ENCODE measurements at regions not wholly inside any gene's neighbourhood (a gene's known extent, or its start where the extent isn't known, plus 50 kb on each side); places are given as distances from the start of the nearest gene placed in this dataset.
"Not testable (repeated sequence)": the region's sequence is repeated elsewhere in the genome, so short reads cannot be mapped to it uniquely, and the experiment has no call there.

DNA sequence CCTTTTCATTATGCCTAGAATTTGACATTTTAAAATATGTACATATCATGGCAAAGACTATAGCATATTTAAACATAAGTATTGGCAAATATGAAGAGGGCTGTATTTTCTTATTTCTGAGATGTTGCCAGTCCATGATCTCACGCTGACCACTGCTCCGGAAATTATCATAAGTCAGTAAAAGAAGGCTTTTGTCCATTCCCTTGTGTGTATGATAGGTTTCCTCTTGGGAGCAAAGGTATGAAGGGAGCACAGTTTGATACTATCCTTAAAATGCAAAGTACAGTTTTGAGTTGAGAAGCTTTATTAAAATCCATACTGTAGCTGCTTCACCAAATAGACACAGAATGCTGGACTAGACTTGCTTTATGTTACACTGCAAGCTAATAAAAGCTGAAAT, 52.6 kb upstream of the AGA start:
- Histone ChIP-seq H3K27me3 (ENCODE audit: control insufficient read depth, insufficient read depth, low read length) (no peaks in the 10 kb centered on the region), H3K36me3 (ENCODE audit: insufficient read depth, low read length) (no peaks in the 10 kb centered on the region), H3K9ac (ENCODE audit: low read depth, low read length) (no peak overlapping the region), H3K4me2 (ENCODE audit: low read length) (no peak overlapping the region), H3K4me1 (ENCODE audit: control insufficient read depth, insufficient read depth, low read length) (no peaks in the 10 kb centered on the region), H3K9me3 (replicated peaks; ENCODE audit: low read length) (no peaks in the 10 kb centered on the region), H3K4me3 (ENCODE audit: low read length) (no peak overlapping the region)

- not testable (repeated sequence) for H3K4me3 ChIP-seq (ENCODE audit: low read length); H3K4me1 ChIP-seq (ENCODE audit: control insufficient read depth, insufficient read depth, low read length); H3K27me3 ChIP-seq (ENCODE audit: control insufficient read depth, insufficient read depth, low read length); H3K36me3 ChIP-seq (ENCODE audit: insufficient read depth, low read length); H3K9ac ChIP-seq (ENCODE audit: low read depth, low read length); H3K9me3 ChIP-seq (replicated peaks; ENCODE audit: low read length); H3K4me2 ChIP-seq (ENCODE audit: low read length)
Measured at GRCh38 chr4:177495626-177496025, 53.4 kb upstream of the AGA start.

- no peak overlapping the region for H3K9ac ChIP-seq (ENCODE audit: low read depth, low read length)
- no peaks in the 10 kb centered on the region for H3K9me3 ChIP-seq (replicated peaks; ENCODE audit: low read length)
Measured at GRCh38 chr4:177499537-177499936, 57.3 kb upstream of the AGA start.

GRCh38 chr4:177505171-177505615, 63.0 kb upstream of the AGA start:
- Histone ChIP-seq H3K9ac (ENCODE audit: low read depth, low read length) (no peak overlapping the region), H3K36me3 (ENCODE audit: insufficient read depth, low read length) (no peaks in the 10 kb centered on the region)

More at GRCh38 chr4:177499537-177499936, 57.3 kb upstream of the AGA start:
- Histone ChIP-seq H3K4me3 (ENCODE audit: low read length) (no peak overlapping the region), H3K27me3 (ENCODE audit: control insufficient read depth, insufficient read depth, low read length) (peaks cover 2% of the 10 kb centered on the region), H3K4me1 (ENCODE audit: control insufficient read depth, insufficient read depth, low read length) (no peaks in the 10 kb centered on the region), H3K4me2 (ENCODE audit: low read length) (no peak overlapping the region), H3K36me3 (ENCODE audit: insufficient read depth, low read length) (no peaks in the 10 kb centered on the region)

GRCh38 chr4:177508662-177509061, 66.4 kb upstream of the AGA start:
- peaks cover 7% of the 10 kb centered on the region for H3K27me3 ChIP-seq (ENCODE audit: control insufficient read depth, insufficient read depth, low read length)
- H3K4me3 ChIP-seq (ENCODE audit: low read length) = no peak overlapping the region
- H3K36me3 ChIP-seq (ENCODE audit: insufficient read depth, low read length) = no peaks in the 10 kb centered on the region
- H3K4me2 ChIP-seq (ENCODE audit: low read length) = no peak overlapping the region
- no peaks in the 10 kb centered on the region for H3K4me1 ChIP-seq (ENCODE audit: control insufficient read depth, insufficient read depth, low read length)
- no peaks in the 10 kb centered on the region for H3K9me3 ChIP-seq (replicated peaks; ENCODE audit: low read length)
- H3K9ac ChIP-seq (ENCODE audit: low read depth, low read length) = no peak overlapping the region

More at GRCh38 chr4:177505171-177505615, 63.0 kb upstream of the AGA start:
- Histone ChIP-seq H3K4me3 (ENCODE audit: low read length) (no peak overlapping the region), H3K4me2 (ENCODE audit: low read length) (no peak overlapping the region), H3K9me3 (replicated peaks; ENCODE audit: low read length) (no peaks in the 10 kb centered on the region), H3K27me3 (ENCODE audit: control insufficient read depth, insufficient read depth, low read length) (peaks cover 9% of the 10 kb centered on the region), H3K4me1 (ENCODE audit: control insufficient read depth, insufficient read depth, low read length) (no peaks in the 10 kb centered on the region)

GRCh38 chr4:177509226-177509745, 67.0 kb upstream of the AGA start:
- Histone ChIP-seq H3K4me3 (ENCODE audit: low read length) (no peak overlapping the region), H3K4me1 (ENCODE audit: control insufficient read depth, insufficient read depth, low read length) (no peaks in the 10 kb centered on the region), H3K4me2 (ENCODE audit: low read length) (no peak overlapping the region), H3K27me3 (ENCODE audit: control insufficient read depth, insufficient read depth, low read length) (peaks cover 7% of the 10 kb centered on the region), H3K9ac (ENCODE audit: low read depth, low read length) (no peak overlapping the region), H3K36me3 (ENCODE audit: insufficient read depth, low read length) (no peaks in the 10 kb centered on the region), H3K9me3 (replicated peaks; ENCODE audit: low read length) (no peaks in the 10 kb centered on the region)

- H3K36me3 ChIP-seq (ENCODE audit: insufficient read depth, low read length) = no peaks in the 10 kb centered on the region
- H3K27me3 ChIP-seq (ENCODE audit: control insufficient read depth, insufficient read depth, low read length) = peaks cover 7% of the 10 kb centered on the region
- no peaks in the 10 kb centered on the region for H3K9me3 ChIP-seq (replicated peaks; ENCODE audit: low read length)
- no peaks in the 10 kb centered on the region for H3K4me1 ChIP-seq (ENCODE audit: control insufficient read depth, insufficient read depth, low read length)
- no peak overlapping the region for H3K9ac ChIP-seq (ENCODE audit: low read depth, low read length)
- no peak overlapping the region for H3K4me3 ChIP-seq (ENCODE audit: low read length)
- H3K4me2 ChIP-seq (ENCODE audit: low read length) = no peak overlapping the region
Measured at GRCh38 chr4:177511611-177512010, 69.4 kb upstream of the AGA start.

- H3K36me3 ChIP-seq (ENCODE audit: insufficient read depth, low read length) = no peaks in the 10 kb centered on the region
Measured at GRCh38 chr4:177512646-177513045, 70.4 kb upstream of the AGA start.

DNA sequence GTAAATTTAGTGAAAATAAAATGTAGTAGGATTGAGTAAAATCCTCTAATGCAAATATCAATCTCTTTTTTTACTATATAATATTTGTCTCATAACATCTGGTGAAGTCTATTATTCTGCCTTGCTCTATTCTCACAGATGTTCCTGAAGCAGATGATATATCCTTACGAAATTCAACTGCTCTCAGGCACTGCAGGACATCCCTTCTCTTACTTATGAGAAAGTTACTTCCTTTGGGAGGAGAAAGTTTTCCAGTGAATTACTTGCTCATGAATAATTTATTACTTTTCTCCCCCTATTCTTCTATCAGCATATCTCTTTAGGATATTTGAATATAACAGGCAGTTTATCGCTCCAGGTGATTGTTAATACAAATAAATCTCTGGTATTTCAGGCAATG, 75.6 kb upstream of the AGA start:
- Histone ChIP-seq H3K4me1 (ENCODE audit: control insufficient read depth, insufficient read depth, low read length) (no peaks in the 10 kb centered on the region), H3K4me2 (ENCODE audit: low read length) (no peak overlapping the region)

More at GRCh38 chr4:177512646-177513045, 70.4 kb upstream of the AGA start:
- H3K4me3 ChIP-seq (ENCODE audit: low read length) = no peak overlapping the region
- H3K9ac ChIP-seq (ENCODE audit: low read depth, low read length) = no peak overlapping the region
- H3K4me2 ChIP-seq (ENCODE audit: low read length) = no peak overlapping the region
- no peaks in the 10 kb centered on the region for H3K9me3 ChIP-seq (replicated peaks; ENCODE audit: low read length)
- H3K27me3 ChIP-seq (ENCODE audit: control insufficient read depth, insufficient read depth, low read length) = peaks cover 7% of the 10 kb centered on the region
- no peaks in the 10 kb centered on the region for H3K4me1 ChIP-seq (ENCODE audit: control insufficient read depth, insufficient read depth, low read length)

DNA sequence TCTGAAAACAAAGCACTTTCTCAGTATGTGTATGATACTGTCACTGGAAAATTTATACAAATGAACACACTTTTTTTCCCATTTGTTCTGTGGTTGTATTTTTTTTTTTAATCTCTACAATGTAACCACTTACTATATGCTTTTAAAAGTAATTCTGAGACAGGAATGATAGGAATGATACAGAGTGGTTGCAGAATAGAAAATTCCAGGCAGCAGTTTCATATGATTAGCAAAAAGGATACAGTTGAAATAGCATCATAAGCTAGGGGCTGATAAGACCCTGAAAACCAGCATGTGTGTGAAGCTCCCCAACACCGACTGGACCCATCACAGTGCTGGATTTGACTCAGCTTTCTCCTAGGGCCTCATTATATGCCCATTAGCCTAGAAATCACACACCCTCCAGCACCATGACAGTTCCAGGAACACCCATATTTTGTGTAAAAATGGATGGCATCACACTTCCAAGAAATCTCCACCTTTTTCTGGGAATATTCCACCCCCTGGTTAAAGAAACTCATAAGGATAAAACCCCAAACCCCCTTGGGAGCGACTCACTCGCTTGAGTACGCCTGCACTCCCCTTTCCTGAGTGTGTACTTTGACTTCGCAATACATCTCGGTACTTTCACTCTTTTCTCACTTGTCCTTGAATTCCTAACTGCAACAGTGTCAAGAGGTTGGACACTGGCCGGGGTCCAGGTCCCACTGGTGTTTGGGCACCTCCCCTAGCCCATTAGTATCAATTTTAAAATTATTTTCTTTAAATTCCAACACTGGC, 77.4 kb upstream of the AGA start:
- no peaks in the 10 kb centered on the region for H3K4me1 ChIP-seq (ENCODE audit: control insufficient read depth, insufficient read depth, low read length)
- no peak overlapping the region for H3K4me2 ChIP-seq (ENCODE audit: low read length)
- no peaks in the 10 kb centered on the region for H3K9me3 ChIP-seq (replicated peaks; ENCODE audit: low read length)
- peaks cover 2% of the 10 kb centered on the region for H3K27me3 ChIP-seq (ENCODE audit: control insufficient read depth, insufficient read depth, low read length)
- no peak overlapping the region for H3K4me3 ChIP-seq (ENCODE audit: low read length)
- no peak overlapping the region for H3K9ac ChIP-seq (ENCODE audit: low read depth, low read length)
- H3K36me3 ChIP-seq (ENCODE audit: insufficient read depth, low read length) = no peaks in the 10 kb centered on the region

More for the DNA sequence above, 75.6 kb upstream of the AGA start:
- Histone ChIP-seq H3K9me3 (replicated peaks; ENCODE audit: low read length) (no peaks in the 10 kb centered on the region), H3K36me3 (ENCODE audit: insufficient read depth, low read length) (no peaks in the 10 kb centered on the region), H3K4me3 (ENCODE audit: low read length) (no peak overlapping the region), H3K9ac (ENCODE audit: low read depth, low read length) (no peak overlapping the region), H3K27me3 (ENCODE audit: control insufficient read depth, insufficient read depth, low read length) (peaks cover 2% of the 10 kb centered on the region)

GRCh38 chr4:177528620-177529019, 86.4 kb upstream of the AGA start:
- no peaks in the 10 kb centered on the region for H3K9me3 ChIP-seq (replicated peaks; ENCODE audit: low read length)
- H3K9ac ChIP-seq (ENCODE audit: low read depth, low read length) = no peak overlapping the region
- H3K4me1 ChIP-seq (ENCODE audit: control insufficient read depth, insufficient read depth, low read length) = no peaks in the 10 kb centered on the region
- H3K4me3 ChIP-seq (ENCODE audit: low read length) = no peak overlapping the region
- no peaks in the 10 kb centered on the region for H3K36me3 ChIP-seq (ENCODE audit: insufficient read depth, low read length)
- H3K4me2 ChIP-seq (ENCODE audit: low read length) = no peak overlapping the region
- H3K27me3 ChIP-seq (ENCODE audit: control insufficient read depth, insufficient read depth, low read length) = peaks cover 5% of the 10 kb centered on the region

- H3K4me2 ChIP-seq (ENCODE audit: low read length) = no peak overlapping the region
- H3K9ac ChIP-seq (ENCODE audit: low read depth, low read length) = no peak overlapping the region
- H3K27me3 ChIP-seq (ENCODE audit: control insufficient read depth, insufficient read depth, low read length) = peaks cover 5% of the 10 kb centered on the region
- no peaks in the 10 kb centered on the region for H3K36me3 ChIP-seq (ENCODE audit: insufficient read depth, low read length)
- no peak overlapping the region for H3K4me3 ChIP-seq (ENCODE audit: low read length)
- no peaks in the 10 kb centered on the region for H3K9me3 ChIP-seq (replicated peaks; ENCODE audit: low read length)
- no peaks in the 10 kb centered on the region for H3K4me1 ChIP-seq (ENCODE audit: control insufficient read depth, insufficient read depth, low read length)
Measured at GRCh38 chr4:177530561-177530960, 88.3 kb upstream of the AGA start.
